Mucosa of stomach (tissue), 1 donor: ENCODE measurements at regions not wholly inside any gene's neighbourhood (a gene's known extent, or its start where the extent isn't known, plus 50 kb on each side); places are given as distances from the start of the nearest gene placed in this dataset.

Experiments used
- H3K27me3 ChIP-seq: one replicate; pipeline ENCODE4 v1.7.0; 2013; ENCODE audit warnings: mild to moderate bottlenecking, low read length; ENCODE audit not compliant: control insufficient read depth, insufficient read depth
- H3K36me3 ChIP-seq: one replicate; pipeline ENCODE4 v1.7.0; 2013; ENCODE audit warnings: low read length; ENCODE audit not compliant: control insufficient read depth, insufficient read depth
- H3K4me1 ChIP-seq: one replicate; pipeline ENCODE4 v1.7.0; 2013; ENCODE audit warnings: mild to moderate bottlenecking, low read length; ENCODE audit not compliant: control insufficient read depth, insufficient read depth
- H3K4me3 ChIP-seq: one replicate; pipeline ENCODE4 v1.7.0; 2013; ENCODE audit warnings: low read length
- H3K9ac ChIP-seq: one replicate; pipeline ENCODE4 v1.7.0; 2013; ENCODE audit warnings: mild to moderate bottlenecking, low read length, moderate library complexity
- H3K9me3 ChIP-seq: one replicate; pipeline ENCODE4 v1.7.0; 2013; ENCODE audit warnings: mild to moderate bottlenecking, low read length, moderate library complexity; ENCODE audit not compliant: control insufficient read depth
- donor health status: Pancreatic carcinoma.

DNA sequence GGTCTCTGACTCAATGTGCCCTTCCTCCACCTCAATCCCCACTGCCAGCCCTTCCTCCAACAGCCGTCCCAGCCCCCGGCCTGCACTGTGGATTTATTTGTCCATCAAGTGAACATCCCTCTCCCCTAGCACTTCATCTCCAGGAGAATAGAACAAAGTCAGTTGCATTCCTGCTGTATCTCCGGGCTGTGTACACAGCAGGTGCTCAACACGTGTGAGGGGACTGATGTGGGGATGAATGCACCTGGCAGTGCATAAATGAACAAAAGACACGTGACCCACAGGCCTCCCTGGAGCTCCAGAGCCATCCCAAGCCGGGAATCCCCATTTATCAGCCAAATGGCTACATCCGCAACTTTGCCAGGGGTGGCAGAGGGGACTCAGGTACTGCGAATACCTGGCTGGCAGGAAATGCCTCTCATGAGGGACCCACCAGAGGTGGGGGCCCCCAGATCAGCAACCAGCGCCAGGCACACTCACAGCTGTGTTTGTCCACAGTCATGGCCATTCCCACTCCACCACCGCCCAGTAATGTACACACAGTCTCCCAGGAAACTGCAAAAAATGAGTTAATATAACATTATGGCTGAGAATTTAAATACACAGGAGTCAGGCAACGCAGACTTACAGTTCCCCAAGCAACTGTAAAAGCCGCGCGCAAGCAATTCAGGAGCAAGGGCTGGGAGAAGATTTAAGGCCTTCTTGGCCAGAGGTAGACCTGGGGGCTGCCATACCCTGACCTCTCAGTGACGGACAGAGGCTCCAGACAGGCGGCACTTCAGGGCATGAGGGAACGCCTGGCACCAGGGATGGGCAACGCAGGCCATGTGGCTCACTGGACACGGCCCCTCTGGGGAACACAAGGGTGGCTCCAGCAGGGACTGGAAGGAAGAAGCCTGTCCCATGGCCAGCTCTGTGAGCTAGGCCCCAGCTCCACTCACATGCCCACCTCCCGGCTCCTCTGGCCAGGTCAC lies 50.3 kb upstream of the TCF20 start:
- Histone ChIP-seq H3K36me3 (no peaks in the 10 kb centered on the region), H3K27me3 (peaks cover 5% of the 10 kb centered on the region), H3K4me1 (peaks cover 65% of the 10 kb centered on the region), H3K9ac (peak overlapping the region; percentile 9), H3K9me3 (no peaks in the 10 kb centered on the region), H3K4me3 (no peak overlapping the region)
